ENCODE measurements at regions not wholly inside any gene's neighbourhood (a gene's known extent, or its start where the extent isn't known, plus 50 kb on each side); places are given as distances from the start of the nearest gene placed in this dataset.

GRCh38 chr15:70313099-70314017 is 215.6 kb upstream of the TLE3 start:
- peak; percentile 78 for DNase-seq (ENCODE audit: low spot score)

- DNase-seq (ENCODE audit: low spot score), result peak; percentile 43
Measured at GRCh38 chr15:70311821-70312220, 214.1 kb upstream of the TLE3 start.

GRCh38 chr15:70309716-70310115 is 212.0 kb upstream of the TLE3 start:
- DNase-seq (ENCODE audit: low spot score), result no peak

- DNase-seq (ENCODE audit: low spot score), result no peak
Measured at GRCh38 chr15:70308735-70309434, 211.2 kb upstream of the TLE3 start.

- DNase-seq (ENCODE audit: low spot score), result peak; percentile 33
Measured at GRCh38 chr15:70308011-70308734, 210.5 kb upstream of the TLE3 start.

- DNase-seq (ENCODE audit: low spot score), result no peak
Measured at GRCh38 chr15:70306582-70306981, 208.9 kb upstream of the TLE3 start.

GRCh38 chr15:70306081-70306480 is 208.4 kb upstream of the TLE3 start:
- DNase-seq (ENCODE audit: low spot score), result no peak

GRCh38 chr15:70303981-70304380 is 206.3 kb upstream of the TLE3 start:
- peak; percentile 88 for DNase-seq (ENCODE audit: low spot score)

GRCh38 chr15:70302360-70302759 is 204.6 kb upstream of the TLE3 start:
- DNase-seq (ENCODE audit: low spot score), result no peak

- DNase-seq (ENCODE audit: low spot score), result peak; percentile 76
Measured at GRCh38 chr15:70301396-70301795, 203.7 kb upstream of the TLE3 start.

- peak; percentile 67 for DNase-seq (ENCODE audit: low spot score)
Measured at GRCh38 chr15:70299931-70300869, 202.5 kb upstream of the TLE3 start.

GRCh38 chr15:70297465-70298058 is 199.8 kb upstream of the TLE3 start:
- DNase-seq (ENCODE audit: low spot score), result no peak

- peak; percentile 39 for DNase-seq (ENCODE audit: low spot score)
Measured at GRCh38 chr15:70294731-70295305, 197.1 kb upstream of the TLE3 start.

- DNase-seq (ENCODE audit: low spot score), result peak; percentile 53
Measured at GRCh38 chr15:70293591-70294470, 196.1 kb upstream of the TLE3 start.

- DNase-seq (ENCODE audit: low spot score), result no peak
Measured at GRCh38 chr15:70293138-70293537, 195.4 kb upstream of the TLE3 start.

GRCh38 chr15:70292076-70292760 is 194.5 kb upstream of the TLE3 start:
- DNase-seq (ENCODE audit: low spot score), result peak; percentile 65

GRCh38 chr15:70291305-70292075 is 193.8 kb upstream of the TLE3 start:
- DNase-seq (ENCODE audit: low spot score), result peak; percentile 69
